SU-DHL-6 (cell line): ENCODE measurements at regions not wholly inside any gene's neighbourhood (a gene's known extent, or its start where the extent isn't known, plus 50 kb on each side); places are given as distances from the start of the nearest gene placed in this dataset.

Experiments
- H2AFZ ChIP-seq: fragments of 200-600 bp; sonication (generic); 2 replicates; pipeline ENCODE4 v1.6.1; 2014; ENCODE audit warnings: low read depth, mild to moderate bottlenecking, moderate library complexity, mixed read lengths, antibody characterized with exemption, low read length; ENCODE audit not compliant: severe bottlenecking
- H3F3A ChIP-seq: fragments of 200-600 bp; shearing (Covaris generic); 2 replicates; pipeline ENCODE4 v1.6.0; 2016; ENCODE audit warnings: antibody characterized with exemption, mild to moderate bottlenecking; ENCODE audit not compliant: insufficient read depth
- H3K27ac ChIP-seq: fragments of 200-600 bp; sonication (generic); 2 replicates; pipeline ENCODE4 v1.5.1; 2016; ENCODE audit warnings: low read depth, mild to moderate bottlenecking, low read length, moderate library complexity, mixed read lengths
- H3K27me3 ChIP-seq: fragments of 200-600 bp; sonication (generic), shearing (Covaris generic); 2 replicates; pipeline ENCODE4 v1.6.0; 2014; ENCODE audit warnings: mild to moderate bottlenecking, low read length
- H3K36me3 ChIP-seq: fragments of 200-600 bp; sonication (generic); 2 replicates; pipeline ENCODE4 v1.6.1; 2014; ENCODE audit warnings: mild to moderate bottlenecking, low read length, mixed read lengths
- H3K4me2 ChIP-seq: fragments of 300-600, 200-600 bp; shearing (Covaris generic), sonication (generic); 2 replicates; pipeline ENCODE4 v1.6.0; 2014; ENCODE audit warnings: low read length, low read depth, mild to moderate bottlenecking; ENCODE audit not compliant: poor library complexity, severe bottlenecking
- H3K4me3 ChIP-seq: fragments of 200-600 bp; sonication (generic); 2 replicates; pipeline ENCODE4 v1.5.1; 2014; ENCODE audit warnings: antibody characterized with exemption, low read length, mild to moderate bottlenecking, mixed read lengths; ENCODE audit not compliant: insufficient read depth, poor library complexity, severe bottlenecking
- H3K79me2 ChIP-seq: fragments of 200-600 bp; sonication (generic); 2 replicates; pipeline ENCODE4 v1.6.1; 2014; ENCODE audit warnings: mild to moderate bottlenecking, low read length, moderate library complexity; ENCODE audit not compliant: insufficient read depth
- H3K9ac ChIP-seq: fragments of 200-600 bp; sonication (generic); 2 replicates; pipeline ENCODE4 v1.7.0; 2014; ENCODE audit warnings: mild to moderate bottlenecking, low read length
- H3K9me2 ChIP-seq: fragments of 200-600 bp; sonication (generic); replicated peaks from 2 replicates; pipeline ENCODE4 v1.6.1; 2014; ENCODE audit warnings: low read length; ENCODE audit not compliant: insufficient read depth
- H3K9me3 ChIP-seq: fragments of 200-600 bp; sonication (generic); 2 replicates; pipeline ENCODE4 v1.6.1; 2014; ENCODE audit warnings: low read length, mixed read lengths; ENCODE audit not compliant: insufficient read depth
- H4K20me1 ChIP-seq: fragments of 200-600 bp; sonication (generic); 2 replicates; pipeline ENCODE4 v1.6.1; 2014; ENCODE audit warnings: low read depth, mild to moderate bottlenecking, antibody characterized with exemption, low read length, moderate library complexity, mixed read lengths
- CTCF ChIP-seq: fragments of 200-600 bp; sonication (generic); IDR thresholded peaks from one replicate; pipeline ENCODE4 v1.5.1; 2017; ENCODE audit warnings: antibody characterized with exemption, mild to moderate bottlenecking, low read length, moderate library complexity; ENCODE audit not compliant: insufficient read depth, poor library complexity, severe bottlenecking
- EZH2phosphoT487 ChIP-seq: fragments of 200-600 bp; sonication (generic), shearing (Covaris generic); conservative IDR thresholded peaks from 2 replicates; pipeline ENCODE4 v1.6.1; 2018; ENCODE audit warnings: mild to moderate bottlenecking, antibody characterized with exemption, low read length, moderate library complexity, mixed read lengths

- Histone ChIP-seq H3K9me2 (no peaks in the 10 kb centered on the region), H3K36me3 (no peaks in the 10 kb centered on the region), H3F3A (no peaks in the 10 kb centered on the region), H3K79me2 (no peaks in the 10 kb centered on the region), H3K27ac (no peak overlapping the region), H3K4me2 (no peak overlapping the region), H3K9ac (no peak overlapping the region), H3K27me3 (no peaks in the 10 kb centered on the region), H2AFZ (no peak overlapping the region), H3K9me3 (no peaks in the 10 kb centered on the region), H3K4me3 (no peak overlapping the region), H4K20me1 (no peaks in the 10 kb centered on the region)
- TF ChIP-seq CTCF (no peak), EZH2phosphoT487 (no peak)
Measured at GRCh38 chr1:29636936-29637335, 400.6 kb downstream of the PTPRU start.

GRCh38 chr1:29635501-29636263 lies 399.4 kb downstream of the PTPRU start:
- H3K36me3 ChIP-seq, result no peaks in the 10 kb centered on the region
- H4K20me1 ChIP-seq, result no peaks in the 10 kb centered on the region
- H3K79me2 ChIP-seq, result no peaks in the 10 kb centered on the region
- H3K27ac ChIP-seq, result no peak overlapping the region
- H3K9ac ChIP-seq, result no peak overlapping the region
- H3K4me2 ChIP-seq, result no peak overlapping the region
- no peak overlapping the region for H2AFZ ChIP-seq
- TF ChIP-seq CTCF (no peak), EZH2phosphoT487 (no peak)
- no peaks in the 10 kb centered on the region for H3K27me3 ChIP-seq
- no peaks in the 10 kb centered on the region for H3K9me3 ChIP-seq
- no peaks in the 10 kb centered on the region for H3K9me2 ChIP-seq
- H3K4me3 ChIP-seq, result no peak overlapping the region
- no peaks in the 10 kb centered on the region for H3F3A ChIP-seq

- Histone ChIP-seq H3K36me3 (no peaks in the 10 kb centered on the region), H4K20me1 (no peaks in the 10 kb centered on the region), H3K79me2 (no peaks in the 10 kb centered on the region), H3K4me3 (no peak overlapping the region), H3K4me2 (no peak overlapping the region), H3F3A (no peaks in the 10 kb centered on the region), H3K9me2 (no peaks in the 10 kb centered on the region), H3K27me3 (no peaks in the 10 kb centered on the region), H2AFZ (no peak overlapping the region), H3K27ac (no peak overlapping the region), H3K9me3 (no peaks in the 10 kb centered on the region), H3K9ac (no peak overlapping the region)
- no peak for TF ChIP-seq CTCF
- no peak for TF ChIP-seq EZH2phosphoT487
Measured at GRCh38 chr1:29634746-29635335, 398.5 kb downstream of the PTPRU start.
